ENCODE measurements at regions not wholly inside any gene's neighbourhood (a gene's known extent, or its start where the extent isn't known, plus 50 kb on each side); places are given as distances from the start of the nearest gene placed in this dataset.

- no peak for TF ChIP-seq EZH2 (IDR thresholded peaks at IDR 0.05; ENCODE audit: insufficient read depth, poor library complexity, severe bottlenecking)
- TF ChIP-seq EZH2phosphoT487 (IDR thresholded peaks at IDR 0.05; ENCODE audit: insufficient read depth, low read depth) = no peak
These were observed 313.8 kb downstream of the LNPK start for GRCh38 chr2:175688243-175688642.

Measured in GM23248 (cell line).